HG02981 (cell line): ENCODE measurements at regions not wholly inside any gene's neighbourhood (a gene's known extent, or its start where the extent isn't known, plus 50 kb on each side); places are given as distances from the start of the nearest gene placed in this dataset.
"Not testable (repeated sequence)": the region's sequence is repeated elsewhere in the genome, so short reads cannot be mapped to it uniquely, and the experiment has no call there.

Experiments
- ATAC-seq: cut with Tn5 transposase; IDR thresholded peaks from one replicate; pipeline ENCODE4 v1.9.1; 2021; ENCODE audit warnings: mild to moderate bottlenecking, moderate library complexity; ENCODE audit not compliant: unreplicated experiment

DNA sequence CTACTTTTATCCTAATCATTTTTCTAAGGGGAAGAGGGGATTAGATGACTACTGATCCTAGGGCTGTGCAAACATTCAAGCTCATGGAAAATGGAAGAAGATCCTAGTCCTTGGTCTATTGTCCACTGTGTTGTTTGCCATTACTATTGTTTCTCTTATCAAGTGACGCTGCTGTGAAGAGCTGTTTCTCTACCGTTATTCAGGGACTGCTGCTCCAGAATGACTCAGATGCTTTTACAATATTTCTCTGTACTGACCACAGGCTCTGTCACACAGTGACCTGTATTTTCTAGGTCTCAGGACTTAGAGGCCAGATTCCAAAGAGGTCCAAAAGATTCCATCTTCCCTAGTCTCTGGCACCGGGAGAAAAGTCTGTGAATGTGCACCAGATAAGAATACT is 159.5 kb upstream of the CHD1 start:
- ATAC-seq, result no peak

DNA sequence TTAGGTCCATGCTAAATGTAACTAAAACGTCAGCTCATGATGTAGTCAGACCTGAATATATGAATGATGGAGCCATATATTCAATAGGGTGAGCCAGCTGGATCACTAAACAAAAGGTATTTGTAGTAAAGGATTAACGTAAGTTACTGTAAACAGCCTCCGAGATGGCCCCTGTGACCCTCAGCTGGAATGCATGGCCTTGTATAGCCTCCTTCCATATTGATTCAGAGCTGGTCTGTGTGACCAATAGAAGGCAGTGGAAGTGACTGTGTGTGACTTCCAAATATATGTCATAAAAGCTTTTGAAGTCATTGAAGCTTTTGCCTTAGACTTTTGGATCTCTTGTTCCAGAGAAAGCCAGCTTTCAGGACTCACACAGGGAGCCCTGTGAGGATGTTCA is 154.4 kb upstream of the CHD1 start:
- ATAC-seq, result no peak

DNA sequence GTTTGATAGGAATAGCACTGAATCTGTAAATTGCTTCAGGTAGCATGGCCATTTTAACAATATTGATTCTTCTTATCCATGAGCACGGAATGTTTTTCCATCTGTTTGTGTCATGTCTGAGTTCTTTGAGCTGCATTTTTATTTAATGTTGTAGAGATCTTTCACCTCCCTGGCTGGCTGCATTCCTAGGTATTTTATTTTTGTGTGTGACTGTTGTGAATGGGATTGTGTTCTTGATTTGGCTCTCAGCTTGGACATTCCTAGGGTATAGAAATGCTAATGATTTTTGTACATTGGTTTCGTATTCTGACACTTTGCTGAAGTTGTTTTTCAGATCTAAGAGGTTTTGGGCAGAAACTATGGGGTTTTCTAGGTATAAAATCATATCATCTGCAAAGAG is 152.9 kb upstream of the CHD1 start:
- no peak for ATAC-seq

DNA sequence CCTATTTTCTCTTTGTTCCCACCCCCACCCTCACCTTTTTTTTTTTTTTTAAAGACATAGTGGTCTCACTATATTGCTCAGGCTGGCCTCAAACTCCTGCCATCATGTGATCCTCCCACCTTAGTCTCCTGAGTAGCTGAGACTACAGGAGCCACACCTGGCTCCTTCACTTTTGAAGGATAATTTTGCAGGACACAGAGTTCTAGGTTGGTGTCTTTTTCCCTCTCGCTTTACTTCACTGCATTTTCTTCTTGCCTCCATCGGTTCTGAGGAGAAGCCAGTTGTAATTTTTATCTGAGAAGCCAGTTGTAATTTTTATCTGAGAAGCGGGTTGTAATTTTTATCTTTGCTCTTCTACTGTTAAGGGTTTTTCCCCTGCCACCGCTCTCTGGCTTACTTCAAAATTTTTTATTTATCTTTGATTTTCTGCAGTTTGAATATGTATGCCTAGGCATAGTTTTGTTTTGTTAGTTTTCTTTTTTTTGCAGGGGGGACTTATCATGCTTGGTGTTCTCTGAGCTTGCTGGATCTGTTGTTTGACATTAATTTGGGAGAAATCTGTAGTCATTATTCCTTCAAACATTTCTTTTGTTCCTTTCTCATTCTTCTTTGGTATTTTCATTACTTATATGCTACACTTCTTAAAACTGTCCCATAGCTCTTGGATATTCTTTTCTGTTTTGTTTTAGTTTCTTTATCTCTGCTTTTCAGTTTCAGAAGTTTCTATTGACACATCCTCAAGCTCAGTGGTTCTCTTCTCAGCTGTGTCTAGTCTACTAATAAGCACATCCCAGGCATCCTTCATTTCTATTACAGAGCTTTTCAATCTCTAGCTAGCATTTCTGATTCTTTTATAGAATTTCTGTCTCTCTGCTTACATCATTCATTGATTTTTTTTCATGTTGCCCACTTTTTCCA is 148.2 kb upstream of the CHD1 start:
- no peak for ATAC-seq

DNA sequence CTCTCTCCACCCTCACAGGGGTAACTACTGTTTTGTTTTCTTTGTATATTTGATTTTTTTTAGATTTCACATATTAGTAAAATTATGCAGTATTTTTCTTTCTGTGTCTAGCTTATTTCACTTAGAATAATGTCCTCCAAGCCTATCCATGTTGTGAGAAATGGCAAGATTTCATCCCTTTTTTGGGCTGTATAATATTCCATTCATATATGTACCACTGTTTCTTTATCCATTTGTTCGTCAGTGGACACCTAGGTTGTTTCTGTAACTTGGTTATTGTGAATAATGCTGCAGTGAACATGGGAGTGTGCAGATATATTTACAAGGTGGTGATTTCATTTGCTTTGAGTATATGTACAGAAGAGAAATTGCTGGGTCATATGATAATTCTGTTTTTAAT is 144.0 kb upstream of the CHD1 start:
- ATAC-seq, result no peak

DNA sequence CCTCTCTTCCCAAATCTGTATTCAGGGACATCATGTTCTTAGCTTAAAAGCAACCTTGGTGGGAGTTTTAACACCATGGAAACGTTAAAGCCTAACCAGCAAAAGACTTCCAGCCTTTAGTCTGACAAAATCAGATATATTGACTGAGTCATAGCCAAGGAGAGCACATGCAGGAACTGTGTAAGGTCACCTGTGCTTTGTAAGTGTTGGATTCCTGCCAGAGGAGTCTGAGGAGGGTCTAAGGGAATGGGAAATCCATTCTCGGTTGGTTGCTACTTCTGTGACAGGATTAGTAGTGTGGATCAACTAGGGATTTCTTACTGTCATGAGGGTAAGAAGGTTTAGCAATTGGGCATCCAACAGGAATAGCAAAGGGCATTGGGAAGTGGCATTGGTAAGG is 142.0 kb upstream of the CHD1 start:
- no peak for ATAC-seq

DNA sequence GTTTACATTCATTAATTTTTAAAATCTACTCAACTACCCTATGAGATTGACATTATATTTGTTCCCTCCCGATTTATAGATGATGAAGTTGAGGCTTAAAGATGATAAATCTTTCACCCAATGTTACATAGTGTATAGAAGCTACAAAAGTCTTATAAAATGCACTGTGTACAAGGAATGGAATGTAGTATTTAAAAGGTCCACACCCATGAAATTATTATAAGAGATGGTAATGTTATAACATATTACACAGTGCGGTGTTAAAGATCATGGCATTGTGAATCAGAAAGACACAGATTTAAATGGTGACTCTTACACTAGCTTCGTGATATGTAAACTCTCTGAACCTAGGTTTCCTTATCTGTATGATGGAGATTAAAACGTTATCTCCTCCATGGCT is 141.6 kb upstream of the CHD1 start:
- ATAC-seq, result no peak

DNA sequence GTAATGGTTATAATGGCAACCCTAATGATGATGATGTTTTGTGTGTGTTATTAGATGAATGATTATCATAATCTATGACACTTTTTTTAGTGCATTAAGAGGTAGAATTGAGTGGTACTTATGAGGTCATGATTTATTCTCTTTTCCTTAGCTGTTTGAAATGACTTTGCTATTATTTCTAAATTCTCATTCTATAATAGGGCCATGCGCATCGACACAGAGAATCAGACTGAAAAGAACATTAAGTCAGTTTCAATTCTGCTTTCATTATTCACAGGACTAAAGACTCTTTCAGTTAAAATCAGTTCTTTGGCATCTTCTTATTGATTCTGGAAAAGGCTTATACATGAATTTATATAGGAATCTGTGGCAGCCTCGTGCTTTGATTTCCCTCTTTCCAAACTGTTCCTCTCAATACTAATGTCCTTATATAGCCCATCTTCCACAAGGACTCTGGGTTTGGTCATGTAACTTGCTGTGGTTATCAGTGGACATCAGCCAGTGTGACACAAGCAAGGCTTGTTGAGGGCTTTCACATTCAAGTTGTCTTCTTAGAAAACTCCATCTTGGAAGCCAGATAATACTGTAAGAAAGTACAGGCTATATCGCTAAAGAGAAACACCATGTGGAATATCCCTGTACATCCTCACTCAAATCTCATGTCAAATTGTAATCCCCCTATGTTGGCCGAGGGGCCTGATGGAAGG is 140.3 kb upstream of the CHD1 start:
- peak; percentile 66 for ATAC-seq

DNA sequence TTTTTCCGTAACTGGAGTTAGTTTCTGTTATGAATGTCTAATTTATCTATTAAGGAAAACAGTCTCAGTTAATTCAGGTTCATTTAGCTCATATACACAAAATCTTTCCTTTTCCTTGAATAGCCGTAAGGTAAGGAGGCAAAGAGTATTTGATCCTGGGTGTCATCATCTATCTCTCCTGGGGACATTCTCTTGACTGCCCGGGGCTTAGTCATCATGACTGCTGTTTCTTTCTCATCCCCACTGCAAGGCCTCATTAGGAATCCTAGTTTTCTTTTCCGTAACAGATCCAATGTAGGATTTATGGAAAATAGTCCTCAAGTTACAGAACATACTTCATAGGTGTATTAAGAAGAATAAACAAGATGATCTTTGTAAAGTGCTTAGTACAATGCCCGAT is 134.9 kb upstream of the CHD1 start:
- ATAC-seq, result no peak

DNA sequence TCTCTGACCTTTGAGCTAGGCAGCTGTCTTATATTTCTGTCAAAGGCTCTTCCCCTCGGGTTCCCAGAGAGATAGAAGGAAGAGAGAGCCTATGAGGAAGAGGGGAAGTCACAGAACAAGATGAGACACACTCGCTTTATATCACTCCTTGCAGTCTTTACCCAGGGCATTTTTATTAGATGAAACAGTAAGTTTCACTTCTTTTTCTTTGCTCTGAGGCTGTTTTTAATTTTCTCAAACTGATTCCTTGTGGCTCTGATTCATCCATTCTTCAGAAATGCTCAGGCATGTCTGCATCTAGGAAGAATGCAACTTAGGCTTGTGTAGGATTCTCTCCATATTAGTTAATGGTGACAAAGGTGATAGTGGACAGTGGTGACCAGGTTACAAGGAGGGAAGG is 132.9 kb upstream of the CHD1 start:
- ATAC-seq, result no peak

DNA sequence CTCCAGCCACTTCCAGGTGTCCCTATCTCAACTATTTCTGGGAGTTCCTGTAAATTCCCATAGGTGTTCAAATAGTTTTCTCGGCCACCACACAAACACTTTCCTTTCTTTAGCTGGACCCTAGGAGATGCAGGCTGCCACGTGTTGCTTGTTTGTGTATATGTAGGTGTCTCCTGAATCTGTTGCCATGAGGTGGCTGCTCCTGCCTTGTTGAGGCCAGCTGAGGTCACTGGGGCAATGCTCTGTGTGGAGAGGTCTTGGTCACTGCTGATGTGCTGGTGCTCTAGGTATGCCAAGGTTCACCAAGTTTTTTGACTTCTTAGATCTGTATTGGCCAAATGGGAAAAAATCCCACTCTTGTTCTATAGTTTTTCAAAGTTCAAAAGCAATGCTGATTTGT is 132.5 kb upstream of the CHD1 start:
- ATAC-seq, result no peak

DNA sequence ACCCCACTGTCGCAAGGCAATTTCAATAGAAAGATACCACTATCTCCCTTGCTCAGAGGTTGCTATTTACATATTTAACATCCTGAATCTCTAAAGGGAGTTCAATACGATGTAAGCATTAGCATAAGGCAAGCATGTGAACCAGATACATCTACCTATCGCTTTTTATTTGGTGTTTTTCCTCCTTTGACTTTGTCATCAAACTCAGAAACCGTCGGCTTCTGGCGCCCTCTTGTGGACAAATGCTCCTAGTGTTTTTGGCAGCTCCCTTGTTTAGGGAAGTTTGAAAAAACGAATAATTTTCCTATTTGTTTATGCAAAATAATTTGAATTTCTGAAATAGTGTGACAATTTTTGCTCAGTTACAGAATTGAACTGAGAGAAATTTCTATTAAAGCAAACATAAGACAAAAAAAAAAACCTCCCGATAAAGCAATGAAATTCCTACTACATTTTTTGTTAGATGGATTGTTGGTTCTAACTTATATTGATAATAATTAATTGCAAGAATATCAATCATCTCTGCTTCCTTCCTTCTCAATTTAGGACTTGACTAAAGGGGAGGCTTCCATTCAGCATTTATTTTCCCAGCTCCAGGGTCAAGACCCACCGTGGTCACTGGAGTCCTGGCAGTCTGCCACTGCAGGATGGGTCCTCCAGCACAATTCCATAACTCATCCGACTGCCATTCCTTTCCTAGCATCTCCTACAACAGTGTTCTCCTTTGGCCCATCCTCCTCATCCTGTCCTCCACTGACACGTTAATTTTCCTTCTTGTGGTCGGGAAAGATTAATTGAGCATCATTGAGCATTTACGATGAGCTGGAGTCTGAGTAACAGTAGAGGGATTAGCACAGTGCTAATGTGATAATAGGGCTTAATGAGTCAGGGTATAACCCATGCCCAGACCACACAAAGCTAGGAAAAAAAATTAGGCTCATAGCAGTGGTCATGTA is 131.8 kb upstream of the CHD1 start:
- peak; percentile 52 for ATAC-seq

DNA sequence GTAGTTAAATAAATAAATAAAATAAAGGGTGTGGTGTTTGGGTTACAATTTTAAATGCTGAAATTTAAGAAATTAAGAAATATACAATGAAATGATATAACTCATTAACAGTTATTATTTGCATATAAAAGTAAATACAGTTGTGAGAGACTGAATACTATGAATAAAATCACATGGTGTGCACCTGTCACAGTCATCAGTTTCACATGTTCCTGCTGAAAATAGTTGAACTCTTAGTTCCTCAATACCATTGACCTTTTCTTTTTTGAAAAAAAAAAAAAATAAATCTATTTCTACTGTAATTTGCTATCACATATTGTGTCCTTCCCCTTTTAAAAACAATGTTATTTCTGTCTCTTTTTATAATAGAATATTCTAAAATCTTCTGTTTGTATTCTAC is 130.9 kb upstream of the CHD1 start:
- ATAC-seq, result peak; percentile 69

DNA sequence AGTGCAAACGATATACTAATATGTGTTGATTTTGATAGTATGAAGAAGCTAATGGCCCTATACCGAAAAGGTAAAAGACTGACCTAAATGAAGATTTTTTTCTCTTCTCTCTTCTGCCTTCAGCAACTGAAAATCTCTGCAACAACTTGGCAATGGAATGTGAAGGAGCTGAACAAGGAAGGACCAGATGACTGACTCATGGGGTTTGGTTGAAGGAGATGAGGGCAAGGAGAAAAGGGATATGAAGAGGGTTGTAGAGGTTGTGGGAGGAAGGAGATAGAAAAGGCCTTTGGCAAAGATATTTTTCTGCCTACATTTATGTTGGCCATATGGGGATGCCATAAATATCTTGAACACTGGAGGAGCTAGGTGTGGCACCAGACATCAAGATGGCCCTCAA is 129.7 kb upstream of the CHD1 start:
- ATAC-seq, result no peak

DNA sequence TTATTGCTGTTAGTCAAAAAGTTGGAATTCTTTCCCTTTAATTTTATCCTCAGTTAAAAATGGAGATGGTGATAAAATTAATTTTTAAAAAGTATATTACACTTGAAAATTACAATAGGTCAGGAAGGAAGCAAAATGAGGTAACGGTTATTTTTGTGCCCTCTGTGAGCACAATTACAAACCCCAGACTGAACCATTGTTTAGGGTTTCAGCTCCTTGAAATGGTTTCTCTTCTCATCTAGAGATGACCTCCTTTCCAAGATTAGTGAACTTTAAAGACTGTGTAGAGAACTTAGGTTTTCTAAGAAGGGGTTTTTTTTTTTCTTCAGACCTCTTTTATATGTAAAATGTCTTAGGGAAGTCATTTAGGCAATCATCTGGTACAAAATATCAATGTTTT is 126.2 kb upstream of the CHD1 start:
- peak; percentile 46 for ATAC-seq

DNA sequence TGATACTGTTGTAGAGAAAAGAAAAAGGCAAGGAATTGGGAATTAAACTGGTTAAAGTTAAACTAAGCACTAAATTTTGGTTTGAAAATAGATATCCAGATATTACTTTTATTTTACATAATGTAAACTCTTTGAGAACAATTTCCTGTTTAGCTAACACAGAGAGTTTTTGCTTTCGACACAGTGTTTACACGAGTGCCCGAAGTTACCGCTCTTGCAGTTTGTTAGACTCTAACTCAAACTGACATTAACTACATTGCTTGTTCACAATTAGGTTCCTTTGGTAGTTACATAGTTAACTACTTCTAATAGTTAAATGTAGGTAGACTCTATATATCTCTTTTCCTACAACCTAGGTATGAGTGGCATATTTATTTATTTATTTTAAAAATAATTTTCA is 117.1 kb upstream of the CHD1 start:
- no peak for ATAC-seq

DNA sequence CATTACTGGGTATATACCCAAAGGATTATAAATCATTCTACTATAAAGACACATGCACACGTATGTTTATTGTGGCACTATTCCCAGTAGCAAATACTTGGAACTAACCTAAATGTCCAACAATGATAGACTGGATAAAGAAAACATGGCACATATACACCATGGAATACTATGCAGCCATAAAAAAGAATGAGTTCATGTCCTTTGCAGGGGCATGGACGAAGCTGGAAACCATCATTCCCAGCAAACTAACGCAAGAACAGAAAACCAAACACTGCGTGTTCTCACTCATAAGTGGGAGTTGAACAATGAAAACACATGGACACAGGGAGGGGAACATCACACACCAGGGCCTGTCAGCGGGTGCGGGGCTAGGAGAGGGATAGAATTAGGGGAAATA is 114.5 kb upstream of the CHD1 start:
- not testable (repeated sequence) for ATAC-seq

DNA sequence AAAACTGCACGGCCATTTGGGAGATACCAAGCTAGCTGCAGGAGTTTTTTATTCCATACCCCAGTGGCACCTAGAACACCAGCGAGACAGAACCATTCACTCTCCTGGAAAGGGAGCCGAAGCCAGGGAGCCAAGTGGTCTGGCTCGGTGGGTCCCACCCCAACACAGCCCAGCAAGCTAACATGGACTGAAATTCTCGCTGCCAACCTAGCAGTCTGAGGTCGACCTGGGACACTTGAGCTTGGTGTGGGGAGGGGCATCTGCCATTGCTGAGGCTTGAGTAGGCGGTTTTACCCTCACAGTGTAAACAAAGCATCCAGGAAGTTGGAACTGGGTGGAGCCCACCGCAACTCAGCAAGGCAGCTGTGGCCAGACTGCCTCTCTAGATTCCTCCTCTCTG is 108.9 kb upstream of the CHD1 start:
- ATAC-seq, result no peak

DNA sequence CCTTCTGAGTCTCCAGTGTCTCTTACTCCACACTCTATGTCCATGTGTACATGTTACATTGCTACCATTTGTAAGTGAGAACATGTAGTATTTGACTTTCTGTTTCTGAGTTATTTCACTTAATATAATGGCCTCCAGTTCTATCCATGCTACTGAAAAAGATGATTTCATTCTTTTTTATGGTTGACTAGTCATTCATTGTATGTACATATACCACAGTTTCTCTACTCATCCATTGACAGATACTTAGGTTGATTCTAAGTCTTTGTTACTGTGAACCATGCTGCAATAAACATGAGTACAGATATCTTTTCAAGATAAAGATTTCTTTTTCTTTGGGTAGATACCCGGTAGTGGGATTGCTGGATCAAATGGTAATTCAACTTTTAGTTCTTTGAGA is 107.1 kb upstream of the CHD1 start:
- no peak for ATAC-seq

DNA sequence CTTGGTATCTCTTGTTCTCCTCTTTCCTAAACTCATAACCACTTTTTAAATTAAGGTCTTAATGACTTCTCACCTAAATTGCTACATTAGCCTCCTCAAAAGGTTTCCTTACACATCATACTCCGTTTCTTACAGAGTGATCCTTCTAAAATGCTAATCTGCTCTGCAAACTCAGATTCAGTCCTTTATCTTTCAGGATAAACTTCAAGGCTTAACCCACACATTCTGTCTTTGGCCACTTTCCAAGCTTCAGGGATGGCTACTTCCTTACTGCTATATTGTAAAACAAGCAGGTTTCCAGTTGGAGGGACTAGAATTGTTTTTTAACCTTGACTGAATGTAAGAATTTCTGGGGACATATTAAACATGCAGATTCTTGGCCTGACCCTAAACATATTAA is 105.5 kb upstream of the CHD1 start:
- ATAC-seq, result no peak
